8988T (cell line): ENCODE measurements at regions not wholly inside any gene's neighbourhood (a gene's known extent, or its start where the extent isn't known, plus 50 kb on each side); places are given as distances from the start of the nearest gene placed in this dataset.

Experiments used
- DNase-seq: peaks from one replicate; pipeline ENCODE4 v3.0.0; 2011

GRCh38 chrY:7463711-7464110 is 552.2 kb upstream of the AMELY start:
- no peak for DNase-seq

GRCh38 chrY:7463196-7463595 is 551.6 kb upstream of the AMELY start:
- DNase-seq, result no peak

GRCh38 chrY:7462657-7463056 is 551.1 kb upstream of the AMELY start:
- no peak for DNase-seq

DNA sequence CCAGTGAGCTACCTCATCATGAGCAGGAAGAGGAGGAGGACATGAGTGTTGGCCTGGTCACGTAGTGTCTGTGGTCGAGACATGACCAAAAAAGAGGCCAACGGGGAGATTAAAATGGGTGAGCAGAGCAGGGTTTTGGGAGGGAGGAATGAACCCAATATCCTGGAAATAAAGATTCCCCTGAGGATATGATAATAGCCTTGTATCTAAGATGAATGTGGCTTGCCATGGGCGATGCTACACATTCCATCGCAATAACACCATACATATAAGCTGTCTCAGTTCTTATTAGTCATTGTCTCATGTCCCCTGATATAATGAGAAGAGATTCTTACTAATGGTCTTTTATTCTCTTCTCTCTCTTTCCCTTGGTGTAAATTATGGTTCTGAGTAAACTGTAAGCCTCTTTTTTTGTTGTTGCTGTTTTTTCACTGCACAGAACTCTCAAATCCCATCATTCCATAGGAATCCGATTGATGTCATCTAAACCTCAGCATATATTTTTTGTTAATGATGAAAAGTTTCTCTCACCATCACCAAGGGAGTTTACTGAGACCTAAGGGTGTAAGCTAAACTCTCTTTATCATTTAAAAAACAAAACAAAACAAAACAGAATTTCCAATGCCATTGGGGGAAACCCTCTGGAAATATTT is 550.4 kb upstream of the AMELY start:
- no peak for DNase-seq

- no peak for DNase-seq
These were observed 548.2 kb upstream of the AMELY start for GRCh38 chrY:7459802-7460201.

- DNase-seq, result no peak
These were observed 546.9 kb upstream of the AMELY start for GRCh38 chrY:7458301-7459078.

DNA sequence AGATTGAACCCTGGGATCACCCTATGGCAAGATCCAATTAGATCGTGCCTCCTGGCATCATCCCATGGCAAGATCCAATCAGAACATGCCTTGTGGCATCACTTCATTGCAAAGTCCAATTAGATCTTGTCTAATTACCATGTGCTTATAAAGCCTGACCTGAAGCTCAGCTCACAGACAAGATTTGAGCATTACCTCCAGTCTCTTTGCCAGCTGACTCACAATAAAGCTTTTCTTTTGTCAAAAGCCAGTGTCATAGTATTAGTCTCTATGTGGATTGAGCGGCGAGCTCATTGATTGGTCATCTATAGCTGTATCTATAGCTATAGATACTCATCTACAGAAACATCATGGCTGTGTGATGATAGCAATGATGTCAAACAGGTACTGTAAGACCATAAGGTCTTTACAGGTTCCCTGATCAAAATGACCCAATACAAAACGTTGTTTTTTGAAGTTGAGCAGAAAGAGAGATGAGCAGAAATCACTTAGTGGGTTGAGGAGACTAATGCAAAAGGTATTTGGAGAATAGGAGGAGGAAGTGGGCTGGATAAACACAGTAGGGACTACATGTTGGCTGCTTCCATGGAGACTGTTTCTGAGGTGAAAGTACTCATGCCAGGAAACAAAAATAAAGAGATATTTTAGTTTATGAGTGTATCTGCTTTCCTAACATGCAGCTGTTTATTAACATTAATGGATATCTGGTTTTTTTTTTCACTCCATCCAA is 545.9 kb upstream of the AMELY start:
- no peak for DNase-seq

DNA sequence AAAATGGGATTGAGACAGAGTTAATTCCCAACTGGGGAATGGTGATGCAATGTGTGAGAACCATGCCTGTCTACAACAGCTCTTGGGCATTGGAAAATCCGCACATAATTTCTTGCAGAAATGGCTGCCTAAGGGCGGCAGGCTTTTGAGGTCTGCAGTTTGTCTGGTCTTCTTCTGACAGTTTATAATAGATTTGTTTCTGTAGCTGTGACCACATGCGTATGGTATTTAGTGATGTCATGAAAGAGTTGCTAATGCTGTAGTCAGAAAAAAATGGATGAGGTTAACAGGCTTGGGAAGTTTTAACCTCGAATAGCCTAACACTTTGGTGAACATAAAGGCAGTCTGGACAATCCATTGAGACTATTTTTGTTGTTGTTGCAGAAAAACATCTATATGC is 544.1 kb upstream of the AMELY start:
- DNase-seq, result no peak

GRCh38 chrY:7453336-7453735 is 541.8 kb upstream of the AMELY start:
- no peak for DNase-seq

DNA sequence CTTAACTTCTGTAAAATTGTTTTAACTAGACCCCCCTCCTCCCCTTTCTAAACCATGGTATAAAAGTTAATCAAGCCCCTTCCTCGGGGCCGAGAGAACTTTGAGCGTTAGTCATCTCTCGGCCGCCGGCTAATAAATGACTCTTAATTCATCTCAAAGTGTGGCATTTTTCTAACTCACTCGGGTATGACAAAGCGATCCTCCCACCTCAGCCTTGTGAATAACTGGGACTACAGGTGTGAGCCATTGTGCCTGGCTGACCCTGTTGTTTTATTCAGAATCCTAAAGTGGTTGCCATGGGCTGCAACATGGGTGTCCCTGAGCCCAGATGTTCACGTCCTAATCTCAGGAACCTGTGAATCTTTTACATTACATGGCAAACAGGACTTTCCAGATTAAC is 540.7 kb upstream of the AMELY start:
- DNase-seq, result no peak

GRCh38 chrY:7449860-7450259 is 538.3 kb upstream of the AMELY start:
- DNase-seq, result no peak

- no peak for DNase-seq
These were observed 537.1 kb upstream of the AMELY start for GRCh38 chrY:7448687-7449086.

DNA sequence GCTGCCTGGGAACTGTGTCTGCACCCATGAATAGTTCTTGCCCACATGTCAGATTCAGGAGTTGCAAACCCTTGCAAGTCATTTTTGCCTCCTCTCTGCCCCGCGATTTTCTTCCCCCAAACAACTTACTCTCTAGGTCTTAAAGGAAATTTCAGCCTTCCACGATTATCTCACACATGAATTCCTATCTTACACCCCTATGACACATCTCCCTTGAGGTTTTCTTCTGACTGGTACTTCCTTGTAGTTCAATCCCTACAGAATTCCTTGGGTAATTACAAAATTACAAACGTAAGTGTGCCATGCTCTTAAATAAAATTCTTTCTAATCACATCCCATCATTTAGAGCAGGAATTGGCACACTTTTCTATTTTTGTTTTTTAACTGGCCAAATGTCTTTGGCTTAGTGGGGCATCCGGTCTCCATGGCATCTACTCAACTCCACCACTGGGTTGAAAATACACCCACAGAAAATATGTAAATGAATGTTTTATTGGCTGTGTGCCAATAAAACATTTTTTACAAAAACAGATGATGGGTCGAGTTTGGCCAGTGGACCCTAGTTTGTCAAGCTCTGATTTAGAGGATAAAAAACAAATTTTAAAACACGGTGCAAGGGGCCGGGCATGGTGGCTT is 536.4 kb upstream of the AMELY start:
- no peak for DNase-seq

DNA sequence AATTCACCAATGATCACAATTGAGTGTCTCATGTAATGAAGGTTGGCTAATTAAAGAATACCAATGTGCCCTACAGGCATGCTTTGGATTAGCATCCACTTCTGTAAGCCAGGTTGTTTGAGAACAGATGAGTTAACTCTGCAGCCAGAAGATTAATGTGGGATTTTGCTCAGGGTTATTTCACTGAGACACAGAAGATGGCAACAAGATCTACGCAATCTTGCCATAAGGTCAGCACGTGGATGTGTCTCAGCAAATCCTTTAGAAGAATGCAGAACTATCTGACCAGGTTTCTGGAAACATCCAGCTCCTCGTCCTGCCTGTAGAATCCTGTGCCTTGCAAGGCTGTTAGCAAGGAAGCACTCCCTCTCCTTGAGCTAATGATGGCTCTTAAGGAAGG is 532.6 kb upstream of the AMELY start:
- DNase-seq, result no peak

DNA sequence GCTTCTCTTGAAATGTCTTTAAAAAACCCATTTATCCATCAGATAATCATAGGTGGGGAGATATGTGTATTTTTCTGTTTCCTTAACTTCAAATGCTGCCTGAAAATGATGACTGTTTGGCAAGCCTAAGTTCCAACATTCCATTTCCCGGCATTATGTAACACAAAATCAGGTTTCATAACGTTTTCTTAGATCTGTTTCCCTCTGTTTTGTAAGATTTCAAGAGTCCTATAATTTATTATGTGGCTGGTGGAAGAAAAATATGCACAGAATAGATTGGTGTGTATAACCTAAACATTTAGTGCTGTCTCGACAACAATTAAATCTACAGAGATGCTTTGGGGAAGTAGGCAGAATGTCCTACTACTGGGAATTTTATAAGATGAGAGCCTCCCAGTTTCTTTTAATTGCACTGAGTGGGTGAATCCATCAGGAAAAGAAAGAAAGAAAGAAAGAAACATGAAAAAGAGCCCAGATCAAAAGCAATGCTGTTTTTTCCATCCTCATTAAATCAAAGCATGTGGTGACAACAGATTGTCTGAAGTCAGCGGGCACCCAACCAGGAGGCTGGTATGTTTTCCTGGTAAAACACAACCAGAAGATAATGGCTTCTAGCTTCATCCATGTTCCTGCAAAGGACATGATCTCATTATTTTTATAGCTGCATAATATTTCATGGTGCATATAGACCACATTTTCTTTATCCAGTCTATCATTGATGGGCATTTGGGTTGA is 529.4 kb upstream of the AMELY start:
- DNase-seq, result no peak

GRCh38 chrY:7437086-7437485 is 525.5 kb upstream of the AMELY start:
- no peak for DNase-seq

- DNase-seq, result no peak
These were observed 522.6 kb upstream of the AMELY start for GRCh38 chrY:7433817-7434809.

DNA sequence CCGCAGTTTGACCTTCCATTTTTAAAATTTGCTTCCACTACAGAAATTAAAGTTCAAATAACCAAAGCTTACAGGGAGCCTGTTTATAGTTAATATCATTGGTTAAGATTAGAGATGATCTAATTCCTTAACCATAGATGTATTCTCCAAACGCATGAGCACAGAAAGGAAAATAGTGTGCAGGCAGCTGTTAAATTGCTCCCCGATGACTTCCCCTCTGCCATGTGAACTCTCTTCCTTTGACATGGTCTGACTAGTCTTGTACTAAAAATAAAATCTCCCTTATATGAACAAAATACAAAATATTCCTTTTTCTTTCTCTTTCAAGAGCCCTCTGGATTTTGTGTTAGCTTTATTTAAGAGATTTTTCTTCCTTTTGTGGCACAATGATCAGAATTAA is 507.6 kb upstream of the AMELY start:
- DNase-seq, result no peak

DNA sequence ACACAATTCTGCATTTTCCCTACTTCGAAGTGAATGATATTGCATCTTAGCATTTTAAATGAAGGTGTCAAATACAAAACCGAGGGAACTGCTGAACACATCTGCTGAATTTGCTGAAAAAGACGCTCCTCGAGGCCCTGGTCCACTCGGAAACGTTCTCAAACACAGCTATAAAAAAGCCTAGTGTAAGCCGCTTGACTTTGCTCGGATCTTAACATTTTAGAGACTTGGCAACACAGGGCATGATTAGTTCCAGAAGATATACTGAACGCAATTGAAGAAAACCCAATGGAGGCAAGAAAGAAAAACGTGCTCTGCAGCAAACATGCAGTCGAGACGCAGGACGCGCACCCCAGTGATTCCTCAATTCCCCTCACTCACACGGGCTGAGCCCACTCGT is 506.4 kb upstream of the AMELY start:
- DNase-seq, result no peak

- no peak for DNase-seq
These were observed 504.9 kb upstream of the AMELY start for GRCh38 chrY:7416406-7416805.

DNA sequence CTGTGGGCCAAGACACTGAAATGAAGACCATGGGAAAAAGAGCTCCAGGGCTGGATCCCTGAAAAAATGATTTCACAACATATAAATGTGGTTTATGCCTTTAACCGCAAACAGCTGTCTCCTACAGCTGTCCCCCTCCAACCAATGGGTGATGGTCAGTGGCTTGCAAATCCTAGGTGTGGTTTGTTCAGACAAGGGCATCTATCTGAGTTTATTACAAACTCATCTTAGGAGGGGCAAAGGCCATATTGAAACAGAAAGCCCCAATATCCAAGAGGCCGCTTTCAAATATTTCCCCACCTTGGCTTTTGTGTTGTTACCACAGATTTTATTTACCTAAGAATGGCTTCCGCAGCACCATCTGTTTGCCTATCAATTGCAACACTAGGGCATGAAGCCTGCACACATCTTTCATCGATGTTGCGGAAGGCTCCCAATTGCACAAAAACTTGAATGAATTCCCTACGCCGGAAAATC is 503.6 kb upstream of the AMELY start:
- no peak for DNase-seq
